Uterus (tissue), 3 donors: ENCODE measurements at regions not wholly inside any gene's neighbourhood (a gene's known extent, or its start where the extent isn't known, plus 50 kb on each side); places are given as distances from the start of the nearest gene placed in this dataset.

Experiments used
- DNase-seq, 2 donors: peaks; one replicate each; pipeline ENCODE4 v3.0.0-alpha.2; 2019 to 2020
- H3K27ac ChIP-seq, 2 donors: fragments of 200-600 bp; sonication (generic); 1 replicate in 1 of 2; 2 replicates in 1 of 2; pipeline ENCODE4 v1.5.1; 2016 to 2018
- H3K27me3 ChIP-seq, 2 donors: fragments of 200-600 bp; sonication (generic); one replicate each; pipeline ENCODE4 v1.5.1; 2018 to 2019; ENCODE audit warnings: control low read depth in 1 of 2
- H3K36me3 ChIP-seq, 2 donors: fragments of 200-600 bp; sonication (generic); one replicate each; pipeline ENCODE4 v1.5.1; 2019; ENCODE audit warnings: control low read depth in 1 of 2
- H3K4me1 ChIP-seq, 2 donors: fragments of 200-600 bp; sonication (generic); one replicate each; pipeline ENCODE4 v1.5.1; 2018 to 2019; ENCODE audit warnings: control low read depth in 1 of 2
- H3K4me3 ChIP-seq, 2 donors: fragments of 200-600 bp; sonication (generic); 1 replicate in 1 of 2; 2 replicates in 1 of 2; pipeline ENCODE4 v1.5.1; 2018 to 2019; ENCODE audit warnings: mild to moderate bottlenecking in 1 of 2
- H3K9me3 ChIP-seq, 2 donors: fragments of 200-600 bp; sonication (generic); one replicate each; pipeline ENCODE4 v1.5.1; 2019; ENCODE audit warnings: control low read depth in 1 of 2
- POLR2A ChIP-seq, 2 donors: fragments of 450-650 bp; IDR thresholded peaks; one replicate each; pipeline ENCODE4 v1.6.1; 2016; ENCODE audit warnings: antibody characterized with exemption in 2 of 2, mild to moderate bottlenecking in 1 of 2, moderate library complexity in 1 of 2
- intact Hi-C: fragments of 100-400 bp; cut with DNase I; formaldehyde crosslinking; loops from one replicate; pipeline ENCODE4 v1.15.1; 2023; ENCODE audit warnings: low total_unique reads
- TF ChIP-seq, protein P1 (sequence below), 4 experiments: fragments of 200-600 bp in 2 of 4; fragments of 450-650 bp in 2 of 4; sonication (generic) in 2 of 4; IDR thresholded peaks; one replicate each; pipeline ENCODE4 v1.5.1; 2016 to 2019; ENCODE audit warnings: antibody characterized with exemption in 4 of 4, mild to moderate bottlenecking in 2 of 4, moderate library complexity in 1 of 4
- donor health status: DM: yes; HTN: yes; CAD: no.

DNA sequence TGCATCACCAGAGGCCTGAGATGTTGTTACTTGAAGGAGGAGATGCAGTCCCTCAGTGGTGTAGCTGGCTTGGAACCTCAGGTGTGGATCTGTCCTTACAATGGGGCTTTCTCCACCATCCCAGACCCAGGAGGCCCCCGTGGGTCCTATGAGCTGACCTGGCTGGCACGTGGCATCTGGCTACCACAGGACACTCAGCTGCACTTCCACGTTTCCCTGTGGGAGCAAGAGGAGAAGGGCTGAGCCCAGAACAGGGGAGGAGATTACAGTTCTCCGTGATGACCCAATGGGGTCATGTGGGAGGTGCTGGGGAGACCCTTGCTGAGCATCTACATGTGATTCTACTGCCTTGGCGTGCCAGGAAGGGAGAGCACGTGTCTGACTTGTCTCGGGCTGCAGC, 1448.4 kb downstream of the TBC1D22A start:
- no peaks in the 10 kb centered on the region for H3K9me3 ChIP-seq
- H3K4me3 ChIP-seq: no peak overlapping the region
- no peaks in the 10 kb centered on the region for H3K36me3 ChIP-seq
- no peaks in the 10 kb centered on the region for H3K27me3 ChIP-seq
- no peak overlapping the region for H3K27ac ChIP-seq
- intact Hi-C loops: no loop called here
- no peaks in the 10 kb centered on the region for H3K4me1 ChIP-seq
- TF ChIP-seq POLR2A (IDR thresholded peaks at IDR 0.05): no peak
- TF ChIP-seq, protein P1, sequence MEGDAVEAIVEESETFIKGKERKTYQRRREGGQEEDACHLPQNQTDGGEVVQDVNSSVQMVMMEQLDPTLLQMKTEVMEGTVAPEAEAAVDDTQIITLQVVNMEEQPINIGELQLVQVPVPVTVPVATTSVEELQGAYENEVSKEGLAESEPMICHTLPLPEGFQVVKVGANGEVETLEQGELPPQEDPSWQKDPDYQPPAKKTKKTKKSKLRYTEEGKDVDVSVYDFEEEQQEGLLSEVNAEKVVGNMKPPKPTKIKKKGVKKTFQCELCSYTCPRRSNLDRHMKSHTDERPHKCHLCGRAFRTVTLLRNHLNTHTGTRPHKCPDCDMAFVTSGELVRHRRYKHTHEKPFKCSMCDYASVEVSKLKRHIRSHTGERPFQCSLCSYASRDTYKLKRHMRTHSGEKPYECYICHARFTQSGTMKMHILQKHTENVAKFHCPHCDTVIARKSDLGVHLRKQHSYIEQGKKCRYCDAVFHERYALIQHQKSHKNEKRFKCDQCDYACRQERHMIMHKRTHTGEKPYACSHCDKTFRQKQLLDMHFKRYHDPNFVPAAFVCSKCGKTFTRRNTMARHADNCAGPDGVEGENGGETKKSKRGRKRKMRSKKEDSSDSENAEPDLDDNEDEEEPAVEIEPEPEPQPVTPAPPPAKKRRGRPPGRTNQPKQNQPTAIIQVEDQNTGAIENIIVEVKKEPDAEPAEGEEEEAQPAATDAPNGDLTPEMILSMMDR (IDR thresholded peaks at IDR 0.05): no peak
- DNase-seq: no peak

DNA sequence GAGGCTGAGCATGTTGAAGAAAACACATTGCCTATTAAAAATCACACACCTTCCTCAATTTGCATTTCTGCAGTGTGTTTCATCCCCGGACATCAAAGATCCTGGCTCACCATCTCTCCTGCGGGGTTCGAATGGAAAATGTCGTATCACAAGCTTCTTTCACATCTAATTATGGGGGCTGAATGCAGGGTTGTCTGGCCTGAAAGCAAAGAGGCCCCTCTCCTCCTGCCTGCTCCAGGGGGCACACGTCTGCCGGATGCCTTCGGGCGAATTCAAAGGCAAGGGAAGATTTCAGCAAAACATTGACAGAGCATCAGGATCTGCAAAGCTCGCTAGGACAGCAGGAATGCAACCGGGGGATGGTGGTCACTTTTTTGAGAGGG, 1447.7 kb downstream of the TBC1D22A start:
- DNase-seq: no peak
- H3K27me3 ChIP-seq: no peaks in the 10 kb centered on the region
- intact Hi-C loops: no loop called here
- H3K4me3 ChIP-seq: no peak overlapping the region
- no peaks in the 10 kb centered on the region for H3K36me3 ChIP-seq
- H3K4me1 ChIP-seq: no peaks in the 10 kb centered on the region
- no peaks in the 10 kb centered on the region for H3K9me3 ChIP-seq
- no peak overlapping the region for H3K27ac ChIP-seq
- TF ChIP-seq, protein P1 (IDR thresholded peaks at IDR 0.05): no peak
- no peak for TF ChIP-seq POLR2A (IDR thresholded peaks at IDR 0.05)

DNA sequence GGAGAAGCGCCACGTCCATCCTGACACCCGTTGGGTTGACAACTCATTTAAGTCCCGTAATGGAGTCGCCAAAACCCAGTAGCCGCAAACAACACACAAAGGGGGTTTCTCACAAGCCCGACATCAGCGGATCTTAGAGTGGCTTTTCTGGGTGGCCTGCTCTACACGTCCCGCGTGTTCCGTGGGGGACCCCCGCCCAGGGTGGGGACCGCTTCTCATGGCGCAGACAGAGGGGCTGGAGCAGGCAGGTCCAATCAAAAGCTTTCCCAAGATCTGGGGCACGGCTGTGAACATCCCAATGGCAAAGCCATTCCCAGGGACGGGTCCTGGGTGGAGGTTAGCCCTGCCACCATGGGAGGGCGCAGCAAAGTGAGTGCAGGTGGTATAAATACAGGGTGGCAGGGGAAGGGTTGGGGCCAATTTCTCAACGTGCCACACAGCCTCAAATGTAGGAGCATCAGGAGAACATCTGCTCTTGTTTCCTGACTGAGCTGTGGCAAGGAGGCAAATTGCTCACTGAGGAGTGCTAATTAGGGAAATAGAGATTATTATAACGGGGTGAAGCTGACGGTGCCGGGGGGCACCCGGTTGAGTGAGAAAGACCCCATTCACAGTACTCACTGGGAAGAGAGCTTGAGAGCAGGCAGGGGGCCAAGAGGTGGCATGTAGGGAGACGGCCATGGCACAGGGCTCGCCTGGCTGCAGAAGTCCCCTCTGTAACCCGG, 1447.2 kb downstream of the TBC1D22A start:
- TF ChIP-seq, protein P1 (IDR thresholded peaks at IDR 0.05): no peak
- no peak for TF ChIP-seq POLR2A (IDR thresholded peaks at IDR 0.05)
- no peaks in the 10 kb centered on the region for H3K36me3 ChIP-seq
- no peaks in the 10 kb centered on the region for H3K27me3 ChIP-seq
- H3K4me1 ChIP-seq: no peaks in the 10 kb centered on the region
- no peak for DNase-seq
- intact Hi-C loops: no loop called here
- H3K27ac ChIP-seq: no peak overlapping the region
- no peaks in the 10 kb centered on the region for H3K9me3 ChIP-seq
- H3K4me3 ChIP-seq: no peak overlapping the region

DNA sequence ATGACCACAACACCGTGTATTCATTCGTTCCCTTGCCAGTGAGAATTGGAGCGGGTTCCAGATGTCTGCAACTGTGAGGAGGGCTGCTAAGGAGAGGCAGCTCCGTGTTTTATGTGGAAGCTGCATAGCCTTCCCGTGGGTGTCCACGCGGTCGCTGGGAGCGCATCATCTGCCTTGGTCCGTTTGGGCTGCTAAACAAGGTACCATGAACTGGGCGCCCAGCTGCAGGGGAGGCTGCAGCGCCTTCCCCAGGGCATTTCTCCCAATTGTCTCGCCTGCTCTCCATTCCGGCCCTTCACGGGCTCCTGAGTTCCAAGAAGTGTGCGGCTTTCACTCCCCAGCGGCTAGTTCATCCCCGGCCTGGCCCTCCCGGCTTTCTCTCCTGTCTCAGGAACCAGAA, 1446.4 kb downstream of the TBC1D22A start:
- H3K27me3 ChIP-seq: no peaks in the 10 kb centered on the region
- H3K4me3 ChIP-seq: no peak overlapping the region
- no peaks in the 10 kb centered on the region for H3K36me3 ChIP-seq
- intact Hi-C loops: no loop called here
- H3K9me3 ChIP-seq: no peaks in the 10 kb centered on the region
- no peak for TF ChIP-seq POLR2A (IDR thresholded peaks at IDR 0.05)
- TF ChIP-seq, protein P1 (IDR thresholded peaks at IDR 0.05): no peak
- H3K27ac ChIP-seq: no peak overlapping the region
- no peak for DNase-seq
- no peaks in the 10 kb centered on the region for H3K4me1 ChIP-seq

DNA sequence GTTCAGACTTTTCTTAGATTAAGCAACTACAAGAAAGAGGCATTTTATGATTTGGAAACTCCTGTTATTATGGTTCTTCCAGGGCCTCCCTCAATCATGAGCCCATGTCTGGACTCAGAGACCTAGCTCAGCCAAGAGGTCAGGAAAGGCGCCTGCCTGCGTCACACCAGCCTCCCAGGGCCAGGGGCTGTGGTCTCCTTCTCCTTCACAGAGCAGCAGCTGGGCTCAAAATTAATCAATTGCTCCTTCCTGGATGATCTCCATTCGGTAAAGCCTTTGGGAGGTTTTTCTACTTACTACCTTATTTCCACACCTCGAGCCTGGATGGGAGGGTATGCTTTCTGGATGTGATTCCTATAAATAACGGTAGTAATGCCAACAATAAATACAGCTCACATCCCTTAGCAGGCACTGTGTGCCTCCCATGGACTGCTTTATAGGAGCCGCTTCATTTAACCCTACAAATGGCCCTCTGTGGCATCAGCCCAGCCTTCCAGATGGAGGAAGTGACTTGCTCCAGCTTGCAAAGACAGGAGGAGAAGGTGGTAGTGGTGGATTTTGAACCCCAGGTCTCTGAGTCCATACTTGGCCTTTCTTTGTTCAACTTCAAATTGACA, 1445.6 kb downstream of the TBC1D22A start:
- Histone ChIP-seq H3K27ac (no peak overlapping the region), H3K27me3 (no peaks in the 10 kb centered on the region), H3K36me3 (no peaks in the 10 kb centered on the region), H3K4me3 (no peak overlapping the region), H3K4me1 (no peaks in the 10 kb centered on the region), H3K9me3 (no peaks in the 10 kb centered on the region)
- intact Hi-C loops: no loop called here
- no peak for DNase-seq
- TF ChIP-seq, protein P1 (IDR thresholded peaks at IDR 0.05): no peak
- no peak for TF ChIP-seq POLR2A (IDR thresholded peaks at IDR 0.05)
